Cardiac septum (tissue), 1 donor: ENCODE measurements at regions not wholly inside any gene's neighbourhood (a gene's known extent, or its start where the extent isn't known, plus 50 kb on each side); places are given as distances from the start of the nearest gene placed in this dataset.
A peak's percentile ranks its signal among the peaks of the same experiment; 100 is the strongest.

Experiments
- DNase-seq: peaks from one replicate; pipeline ENCODE4 v3.0.0-alpha.2; 2020; ENCODE audit warnings: low spot score
- intact Hi-C: fragments of 100-400 bp; cut with DNase I; formaldehyde crosslinking; loops from one replicate; pipeline ENCODE4 v1.14.0; 2022
- donor health status: DM: no; HTN: no; CAD: no.

GRCh38 chr22:49489821-49490220 lies 337.9 kb downstream of the BRD1 start:
- intact Hi-C loops = no loop called here
- peak; percentile 71 for DNase-seq

GRCh38 chr22:49488943-49489342 lies 338.7 kb downstream of the BRD1 start:
- DNase-seq = peak; percentile 26
- intact Hi-C loops = no loop called here

- DNase-seq = peak; percentile 64
- intact Hi-C loops = no loop called here
Observed at GRCh38 chr22:49487950-49488349, 339.7 kb downstream of the BRD1 start.

GRCh38 chr22:49486225-49486624 lies 341.4 kb downstream of the BRD1 start:
- intact Hi-C loops = no loop called here

GRCh38 chr22:49483946-49484345 lies 343.7 kb downstream of the BRD1 start:
- intact Hi-C loops = no loop called here
- peak; percentile 71 for DNase-seq

More at GRCh38 chr22:49486225-49486624, 341.4 kb downstream of the BRD1 start:
- DNase-seq = no peak

GRCh38 chr22:49483281-49483870 lies 344.3 kb downstream of the BRD1 start:
- peak; percentile 38 for DNase-seq
- intact Hi-C loops = no loop called here

GRCh38 chr22:49482811-49483210 lies 344.9 kb downstream of the BRD1 start:
- intact Hi-C loops = no loop called here
- DNase-seq = peak; percentile 66

- intact Hi-C loops = no loop called here
- peak; percentile 50 for DNase-seq
Observed at GRCh38 chr22:49481659-49482399, 345.8 kb downstream of the BRD1 start.

- DNase-seq = peak; percentile 60
- intact Hi-C loops = no loop called here
Observed at GRCh38 chr22:49480896-49481658, 346.6 kb downstream of the BRD1 start.

- no peak for DNase-seq
- intact Hi-C loops = no loop called here
Observed at GRCh38 chr22:49480331-49480730, 347.3 kb downstream of the BRD1 start.

- intact Hi-C loops = loop anchor here (10.0 kb wide), 1 partner anchor 1265 kb away; no protein-coding TSS in a partner anchor
- peak; percentile 29 for DNase-seq
Observed at GRCh38 chr22:49479566-49479965, 348.1 kb downstream of the BRD1 start.

- intact Hi-C loops = loop anchor here (10.0 kb wide), 1 partner anchor 1262 kb away; no protein-coding TSS in a partner anchor
Observed at GRCh38 chr22:49476800-49477400, 350.8 kb downstream of the BRD1 start.

GRCh38 chr22:49476176-49476575 lies 351.5 kb downstream of the BRD1 start:
- DNase-seq = no peak
- intact Hi-C loops = loop anchor here (10.0 kb wide), 1 partner anchor 1261 kb away; no protein-coding TSS in a partner anchor

More at GRCh38 chr22:49476800-49477400, 350.8 kb downstream of the BRD1 start:
- no peak for DNase-seq

GRCh38 chr22:49475253-49475652 lies 352.4 kb downstream of the BRD1 start:
- DNase-seq = no peak
- intact Hi-C loops = loop anchor here (10.0 kb wide), 1 partner anchor 1260 kb away; no protein-coding TSS in a partner anchor

- peak; percentile 38 for DNase-seq
- intact Hi-C loops = loop anchor here (10.0 kb wide), 1 partner anchor 1258 kb away; no protein-coding TSS in a partner anchor
Observed at GRCh38 chr22:49473286-49473685, 354.4 kb downstream of the BRD1 start.

GRCh38 chr22:49470741-49471503 lies 356.8 kb downstream of the BRD1 start:
- DNase-seq = peak; percentile 27
- intact Hi-C loops = loop anchor here (10.0 kb wide), 1 partner anchor 1256 kb away; no protein-coding TSS in a partner anchor

- intact Hi-C loops = loop anchor here (10.0 kb wide), 1 partner anchor 1255 kb away; no protein-coding TSS in a partner anchor
- peak; percentile 54 for DNase-seq
Observed at GRCh38 chr22:49469896-49470740, 357.6 kb downstream of the BRD1 start.
